ENCODE measurements at regions not wholly inside any gene's neighbourhood (a gene's known extent, or its start where the extent isn't known, plus 50 kb on each side); places are given as distances from the start of the nearest gene placed in this dataset.

DNA sequence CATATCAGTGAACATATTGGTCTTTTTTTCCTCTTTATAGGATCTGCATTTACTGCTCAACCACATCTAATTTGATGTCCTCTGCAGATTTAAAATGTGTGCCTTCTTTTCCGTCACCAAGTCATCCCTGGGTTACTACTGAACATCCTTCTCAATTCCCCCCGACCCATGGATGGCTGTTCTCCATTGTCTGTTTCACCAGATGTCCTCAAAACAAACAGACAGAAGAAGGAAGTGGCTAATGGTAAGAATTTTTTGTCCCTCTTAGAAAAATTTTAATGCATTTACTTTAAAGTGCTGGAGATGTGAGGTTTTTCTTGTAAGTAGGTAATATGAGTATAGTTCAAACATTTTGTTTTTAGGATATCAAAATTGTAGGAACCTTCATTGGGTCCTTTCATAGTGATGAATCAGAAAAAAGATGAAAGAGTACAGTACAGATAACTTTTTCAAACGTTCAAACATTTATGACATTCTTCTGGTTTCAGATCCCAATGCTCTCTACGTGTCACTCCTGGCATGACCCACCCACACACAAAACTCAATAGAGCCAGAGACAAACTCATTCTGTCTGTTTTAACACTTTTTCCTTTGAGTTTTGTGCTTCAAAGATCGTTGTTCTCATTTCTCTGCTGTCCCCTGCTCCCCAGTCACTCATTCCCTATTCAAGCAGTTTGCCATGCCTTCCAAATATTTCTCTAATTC is 276.4 kb downstream of the PRL start:
- WGBS, 2 donors = 61 to 66% methylated on average over 5 of the region's 5 CpGs
- TF ChIP-seq, protein P1, sequence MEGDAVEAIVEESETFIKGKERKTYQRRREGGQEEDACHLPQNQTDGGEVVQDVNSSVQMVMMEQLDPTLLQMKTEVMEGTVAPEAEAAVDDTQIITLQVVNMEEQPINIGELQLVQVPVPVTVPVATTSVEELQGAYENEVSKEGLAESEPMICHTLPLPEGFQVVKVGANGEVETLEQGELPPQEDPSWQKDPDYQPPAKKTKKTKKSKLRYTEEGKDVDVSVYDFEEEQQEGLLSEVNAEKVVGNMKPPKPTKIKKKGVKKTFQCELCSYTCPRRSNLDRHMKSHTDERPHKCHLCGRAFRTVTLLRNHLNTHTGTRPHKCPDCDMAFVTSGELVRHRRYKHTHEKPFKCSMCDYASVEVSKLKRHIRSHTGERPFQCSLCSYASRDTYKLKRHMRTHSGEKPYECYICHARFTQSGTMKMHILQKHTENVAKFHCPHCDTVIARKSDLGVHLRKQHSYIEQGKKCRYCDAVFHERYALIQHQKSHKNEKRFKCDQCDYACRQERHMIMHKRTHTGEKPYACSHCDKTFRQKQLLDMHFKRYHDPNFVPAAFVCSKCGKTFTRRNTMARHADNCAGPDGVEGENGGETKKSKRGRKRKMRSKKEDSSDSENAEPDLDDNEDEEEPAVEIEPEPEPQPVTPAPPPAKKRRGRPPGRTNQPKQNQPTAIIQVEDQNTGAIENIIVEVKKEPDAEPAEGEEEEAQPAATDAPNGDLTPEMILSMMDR (IDR thresholded peaks at IDR 0.05; ENCODE audit: control extremely low read depth, extremely low read depth) = no peak

DNA sequence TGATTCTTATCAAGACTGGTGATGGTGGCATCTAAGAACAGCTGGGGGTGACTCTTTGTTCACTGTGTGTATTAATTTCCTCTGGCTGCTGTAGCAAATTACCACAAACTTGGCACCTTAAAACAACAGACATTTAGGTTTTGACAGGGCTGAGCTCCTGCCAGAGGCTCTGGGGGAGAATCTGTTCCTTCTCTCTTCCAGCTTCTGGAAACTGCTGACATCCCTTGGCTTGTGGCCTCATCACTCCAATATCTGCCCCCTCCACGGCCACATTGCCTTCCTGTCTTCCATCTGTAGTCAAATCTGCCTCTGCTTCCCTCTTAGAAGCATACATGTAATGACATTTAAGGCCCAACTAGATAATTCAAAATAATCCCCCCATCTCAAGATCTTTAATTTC is 274.9 kb downstream of the PRL start:
- WGBS, 2 donors = 78 to 89% methylated on average over 1 of the region's 1 CpG
- TF ChIP-seq, protein P1 (IDR thresholded peaks at IDR 0.05; ENCODE audit: control extremely low read depth, extremely low read depth) = no peak

More for the DNA sequence above, 276.4 kb downstream of the PRL start:
- Histone ChIP-seq H3K9ac (ENCODE audit: insufficient read depth in 1 of 2, low read length in 2 of 2) (no peak overlapping the region), H3K9me3 (ENCODE audit: control insufficient read depth in 4 of 4, insufficient read depth in 3 of 4, low read length in 3 of 4) (peaks cover 0 to 8% (median 4%) of the 10 kb centered on the region in 4 donors), H3K27me3 (ENCODE audit: control insufficient read depth in 3 of 3, insufficient read depth in 3 of 3, low read length in 2 of 3) (no peaks in the 10 kb centered on the region), H3K4me3 (no peak overlapping the region), H3K4me1 (ENCODE audit: control insufficient read depth in 5 of 5, insufficient read depth in 5 of 5, low read length in 5 of 5) (peaks cover 0 to 34% (median 7%) of the 10 kb centered on the region in 5 donors), H3K27ac (ENCODE audit: low read depth in 1 of 2, low read length in 1 of 2) (no peak overlapping the region), H3K36me3 (ENCODE audit: control insufficient read depth in 4 of 4, insufficient read depth in 4 of 4, low read length in 4 of 4) (peaks cover 0 to 7% (median 3%) of the 10 kb centered on the region in 4 donors)
- ATAC-seq (ENCODE audit: insufficient read depth, low FRiP score) (no peak), DNase-seq (no peak)

DNA sequence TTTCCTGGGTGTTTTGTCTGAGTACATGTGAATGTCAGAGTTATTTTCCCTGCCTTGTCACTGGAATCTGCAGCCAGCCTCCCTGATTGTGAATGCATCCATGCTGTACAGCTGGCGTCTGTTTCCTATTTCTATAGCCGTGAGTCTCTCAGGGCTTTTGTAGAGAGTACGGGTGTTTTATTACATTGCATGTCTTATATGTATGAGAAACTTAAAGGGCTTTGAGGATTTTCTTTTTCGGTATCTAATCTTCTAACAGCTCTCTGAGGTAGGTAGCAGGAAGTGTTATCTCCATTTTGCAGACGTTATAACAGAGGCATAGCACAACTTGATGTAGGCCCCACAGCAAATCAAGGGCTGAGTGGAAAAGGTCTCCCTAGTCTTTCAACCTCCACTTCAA is 272.9 kb downstream of the PRL start:
- peak; percentile 33 to 75 (median 74) for DNase-seq
- no peak for ATAC-seq (ENCODE audit: insufficient read depth, low FRiP score)

More for the DNA sequence above, 274.9 kb downstream of the PRL start:
- DNase-seq (no peak), ATAC-seq (ENCODE audit: insufficient read depth, low FRiP score) (no peak)
- Histone ChIP-seq H3K27ac (ENCODE audit: low read depth in 1 of 2, low read length in 1 of 2) (no peak overlapping the region), H3K9ac (ENCODE audit: insufficient read depth in 1 of 2, low read length in 2 of 2) (no peak overlapping the region), H3K9me3 (ENCODE audit: control insufficient read depth in 4 of 4, insufficient read depth in 3 of 4, low read length in 3 of 4) (peaks cover 0 to 8% (median 4%) of the 10 kb centered on the region in 4 donors), H3K27me3 (ENCODE audit: control insufficient read depth in 3 of 3, insufficient read depth in 3 of 3, low read length in 2 of 3) (no peaks in the 10 kb centered on the region), H3K4me1 (ENCODE audit: control insufficient read depth in 5 of 5, insufficient read depth in 5 of 5, low read length in 5 of 5) (peaks cover 2 to 44% (median 11%) of the 10 kb centered on the region in 5 donors), H3K4me3 (no peak overlapping the region), H3K36me3 (ENCODE audit: control insufficient read depth in 4 of 4, insufficient read depth in 4 of 4, low read length in 4 of 4) (peaks cover 0 to 7% (median 3%) of the 10 kb centered on the region in 4 donors)

More for the DNA sequence above, 272.9 kb downstream of the PRL start:
- H3K9ac ChIP-seq (ENCODE audit: insufficient read depth in 1 of 2, low read length in 2 of 2) = no peak overlapping the region
- H3K36me3 ChIP-seq (ENCODE audit: control insufficient read depth in 4 of 4, insufficient read depth in 4 of 4, low read length in 4 of 4) = peaks cover 0 to 7% (median 3%) of the 10 kb centered on the region in 4 donors
- H3K4me1 ChIP-seq (ENCODE audit: control insufficient read depth in 5 of 5, insufficient read depth in 5 of 5, low read length in 5 of 5) = peaks cover 6 to 39% (median 20%) of the 10 kb centered on the region in 5 donors
- H3K4me3 ChIP-seq = no peak overlapping the region
- H3K9me3 ChIP-seq (ENCODE audit: control insufficient read depth in 4 of 4, insufficient read depth in 3 of 4, low read length in 3 of 4) = peaks cover 0 to 8% (median 4%) of the 10 kb centered on the region in 4 donors
- WGBS, 2 donors = 53 to 64% methylated on average over 5 of the region's 5 CpGs
- no peak overlapping the region for H3K27ac ChIP-seq (ENCODE audit: low read depth in 1 of 2, low read length in 1 of 2)
- TF ChIP-seq, protein P1 (IDR thresholded peaks at IDR 0.05; ENCODE audit: control extremely low read depth, extremely low read depth) = no peak
- H3K27me3 ChIP-seq (ENCODE audit: control insufficient read depth in 3 of 3, insufficient read depth in 3 of 3, low read length in 2 of 3) = no peaks in the 10 kb centered on the region

Measured in lung (tissue), 11 donors.